Uterus (tissue), 2 donors: ENCODE measurements at regions not wholly inside any gene's neighbourhood (a gene's known extent, or its start where the extent isn't known, plus 50 kb on each side); places are given as distances from the start of the nearest gene placed in this dataset.

ENCODE experiments used
- CTCF ChIP-seq, 4 experiments: fragments of 200-600 bp in 2 of 4; fragments of 450-650 bp in 2 of 4; sonication (generic) in 2 of 4; IDR thresholded peaks; one replicate each; pipeline ENCODE4 v1.5.1; 2016 to 2019; ENCODE audit warnings: antibody characterized with exemption in 4 of 4, mild to moderate bottlenecking in 2 of 4, moderate library complexity in 1 of 4
- POLR2A ChIP-seq, 2 donors: fragments of 450-650 bp; IDR thresholded peaks; one replicate each; pipeline ENCODE4 v1.6.1; 2016; ENCODE audit warnings: antibody characterized with exemption in 2 of 2, mild to moderate bottlenecking in 1 of 2, moderate library complexity in 1 of 2

- no peak for TF ChIP-seq CTCF (IDR thresholded peaks at IDR 0.05)
- TF ChIP-seq POLR2A (IDR thresholded peaks at IDR 0.05): no peak
Observed at GRCh38 chr20:6509374-6509773, 258.1 kb upstream of the BMP2 start.
